HG02571 (cell line): ENCODE measurements at regions not wholly inside any gene's neighbourhood (a gene's known extent, or its start where the extent isn't known, plus 50 kb on each side); places are given as distances from the start of the nearest gene placed in this dataset.

Experiments
- ATAC-seq: cut with Tn5 transposase; IDR thresholded peaks from one replicate; pipeline ENCODE4 v1.9.1; 2021; ENCODE audit warnings: mild to moderate bottlenecking, moderate library complexity; ENCODE audit not compliant: unreplicated experiment

GRCh38 chr13:106859533-106859904, 291.6 kb upstream of the ARGLU1 start:
- ATAC-seq, result no peak

- no peak for ATAC-seq
Measured at GRCh38 chr13:106858903-106859532, 291.1 kb upstream of the ARGLU1 start.

GRCh38 chr13:106852436-106852835, 284.5 kb upstream of the ARGLU1 start:
- ATAC-seq, result no peak

GRCh38 chr13:106850973-106851650, 283.2 kb upstream of the ARGLU1 start:
- ATAC-seq, result no peak

DNA sequence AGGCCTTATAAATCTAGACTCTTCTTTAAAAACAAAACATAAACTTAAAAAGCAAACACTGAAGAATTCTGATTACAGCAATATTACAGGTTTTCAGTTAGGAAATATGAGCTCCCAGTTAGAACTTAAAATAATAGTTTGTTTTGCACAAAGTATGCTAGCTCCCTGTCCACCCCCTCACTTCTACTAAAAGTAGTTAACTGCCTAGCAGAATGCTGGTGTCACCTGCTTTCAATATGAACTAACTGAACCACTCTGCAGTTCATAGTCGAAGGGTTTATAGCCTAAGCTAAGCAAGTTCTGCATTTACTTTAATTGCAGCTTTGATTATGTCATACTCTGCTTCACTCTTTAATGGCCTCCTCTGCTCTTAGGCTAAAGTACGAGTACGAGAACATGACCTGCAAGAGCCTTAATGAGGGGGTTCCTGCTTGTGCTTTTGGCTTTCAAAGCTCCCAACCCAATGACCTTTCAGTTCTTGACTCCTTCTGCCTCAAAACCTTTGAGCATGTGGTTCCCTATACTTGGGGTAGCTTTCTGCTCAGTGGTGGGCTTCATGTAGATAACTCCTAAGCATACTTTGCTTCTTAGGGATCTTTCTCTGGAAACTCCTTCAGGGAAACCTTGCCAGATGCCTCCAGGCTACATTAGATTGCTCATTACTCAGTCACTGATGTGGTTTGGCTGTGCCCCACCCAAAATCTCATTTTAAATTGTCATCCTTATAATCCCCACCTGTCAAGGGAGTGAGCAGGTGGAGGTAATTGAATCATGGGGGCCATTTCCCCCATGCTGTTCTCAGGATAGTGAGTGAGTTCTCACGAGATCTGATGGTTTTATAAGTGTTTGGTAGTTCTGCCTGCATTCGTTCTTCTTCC, 278.9 kb upstream of the ARGLU1 start:
- ATAC-seq, result no peak

DNA sequence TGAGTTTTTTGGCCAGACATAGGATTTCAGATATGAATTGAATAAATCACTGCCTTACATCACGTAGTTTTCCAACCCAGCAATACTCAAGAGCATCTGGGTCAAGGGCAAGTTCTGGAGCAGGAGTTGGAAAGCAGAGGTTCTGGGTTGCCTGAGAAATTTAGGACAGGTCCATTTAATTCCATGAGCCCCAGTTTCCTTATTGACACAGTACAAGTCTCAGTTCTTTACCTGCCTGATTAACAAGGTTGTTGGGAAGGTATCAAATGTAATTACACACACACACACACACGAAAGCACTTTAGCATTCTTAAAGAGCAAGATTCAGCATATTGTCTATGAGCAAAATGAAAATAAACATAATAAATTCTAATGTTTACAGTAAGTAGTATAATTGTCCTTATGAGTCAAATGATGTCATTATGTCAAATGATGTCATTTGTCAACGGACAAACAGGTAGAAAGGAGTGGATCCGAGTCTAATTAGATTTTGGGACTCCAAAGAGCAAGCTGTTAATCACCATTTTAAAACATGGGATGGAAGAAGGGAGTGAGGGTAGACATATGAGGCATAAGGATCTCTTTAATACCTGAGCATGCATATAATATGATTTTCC, 268.4 kb upstream of the ARGLU1 start:
- no peak for ATAC-seq

DNA sequence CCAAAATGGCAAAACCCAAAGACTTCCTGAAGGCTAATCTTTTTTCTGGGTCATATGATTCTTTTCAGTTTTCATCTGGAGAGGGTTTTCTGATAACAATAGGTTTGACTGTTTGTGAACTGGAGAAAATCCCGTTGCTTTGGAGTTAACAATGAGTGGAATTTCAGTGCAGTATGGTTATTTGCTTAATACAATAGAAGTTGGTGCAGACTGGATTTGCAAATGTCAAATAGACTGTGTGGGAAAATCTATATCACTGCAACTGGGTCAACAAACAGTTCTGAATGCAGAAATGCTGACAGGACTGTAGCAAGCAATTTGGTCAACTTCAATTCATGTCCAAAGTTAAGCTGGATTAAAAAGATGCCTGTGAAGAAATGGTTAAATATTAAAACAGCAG, 267.5 kb upstream of the ARGLU1 start:
- ATAC-seq, result no peak

- no peak for ATAC-seq
Measured at GRCh38 chr13:106821979-106822378, 254.0 kb upstream of the ARGLU1 start.

DNA sequence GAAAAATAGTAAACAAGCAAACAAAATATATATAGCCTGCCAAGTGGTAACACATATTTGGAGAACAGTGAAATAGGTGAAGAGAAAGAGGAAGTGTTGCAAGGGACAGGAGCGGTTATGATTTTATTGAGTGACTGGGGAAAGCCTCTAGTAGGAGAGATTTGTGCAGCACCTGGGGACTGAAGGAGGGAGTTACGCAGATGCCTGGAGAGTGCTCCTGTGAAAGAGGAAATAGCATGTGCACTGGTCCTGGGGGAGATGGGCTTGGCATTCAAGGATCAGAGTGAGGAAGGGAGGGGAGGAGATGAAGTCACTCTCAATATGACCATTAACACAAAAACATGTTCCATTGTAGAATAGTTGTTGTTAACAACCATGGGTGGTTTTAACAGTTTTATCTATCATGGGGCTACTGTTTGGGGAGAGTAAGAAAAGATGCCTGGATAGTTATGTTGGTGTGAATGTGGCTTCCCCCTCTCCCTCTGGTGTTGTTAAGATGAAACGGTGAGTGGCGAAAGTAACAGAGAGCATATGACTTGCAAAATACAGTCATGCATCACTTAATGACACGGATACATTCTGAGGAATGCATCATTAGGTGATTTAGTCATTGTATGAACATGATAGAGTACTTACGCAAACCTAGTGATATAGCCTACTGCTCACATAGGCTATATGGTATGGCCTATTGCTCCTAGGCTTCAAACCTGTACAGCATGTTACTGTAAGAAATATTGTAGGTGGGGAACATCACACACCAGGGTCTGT, 251.7 kb upstream of the ARGLU1 start:
- no peak for ATAC-seq

DNA sequence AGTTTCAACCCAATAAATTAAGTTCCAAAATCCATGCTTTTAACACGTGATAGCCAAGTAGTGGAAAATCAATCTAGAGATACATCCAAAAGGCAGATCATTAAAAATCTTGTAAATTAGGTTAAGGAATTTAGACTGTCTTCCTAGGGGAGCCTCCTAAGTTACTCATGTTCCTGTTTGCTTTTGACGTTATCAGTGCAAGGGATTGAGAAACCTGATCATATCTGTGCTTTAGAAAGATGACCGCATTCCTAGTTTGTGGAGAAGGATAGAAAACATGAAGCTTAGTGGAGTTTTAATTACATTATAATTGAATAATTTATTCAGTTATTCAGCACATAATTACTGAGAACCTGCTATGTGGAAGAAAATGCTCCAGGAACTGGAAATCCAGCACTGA, 251.0 kb upstream of the ARGLU1 start:
- ATAC-seq, result no peak

DNA sequence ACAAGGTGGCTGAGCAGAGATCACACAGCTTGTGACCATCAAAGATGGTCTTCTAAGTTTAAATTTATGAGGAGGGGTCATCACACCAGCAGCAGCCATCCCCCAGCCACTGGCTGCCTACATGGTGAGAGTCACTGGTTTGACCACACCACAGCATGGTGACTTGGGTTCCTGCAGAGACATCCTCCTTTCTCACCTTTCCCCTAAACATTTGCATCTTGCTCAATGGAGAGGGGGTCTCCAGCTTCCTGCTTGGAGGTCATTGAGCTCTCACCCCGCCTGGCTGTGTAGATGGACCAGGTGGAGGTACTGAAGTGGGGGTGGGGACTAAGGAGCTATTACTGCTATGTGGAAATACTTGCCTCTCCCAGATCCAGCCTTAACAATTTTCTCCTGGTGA, 247.6 kb upstream of the ARGLU1 start:
- no peak for ATAC-seq

DNA sequence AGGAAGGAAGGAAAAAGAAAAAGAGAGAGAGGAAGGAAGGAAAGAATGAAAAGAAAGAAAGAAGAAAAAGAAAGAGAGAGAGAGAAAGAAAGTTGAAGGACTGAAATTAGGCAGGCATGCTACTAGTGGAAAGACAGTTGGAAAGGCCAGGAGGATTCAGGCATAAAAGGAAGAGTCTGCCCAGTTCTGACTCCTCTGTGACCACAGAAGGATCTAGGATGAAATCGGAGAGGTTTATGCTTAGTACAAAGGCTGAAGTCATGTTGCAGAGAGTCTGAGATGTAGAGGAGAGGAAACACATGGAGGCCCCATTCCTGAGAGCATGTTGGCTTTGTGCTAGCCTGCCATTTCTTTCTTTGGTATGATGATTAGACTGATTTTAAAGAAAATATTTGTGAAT, 246.5 kb upstream of the ARGLU1 start:
- ATAC-seq, result no peak

DNA sequence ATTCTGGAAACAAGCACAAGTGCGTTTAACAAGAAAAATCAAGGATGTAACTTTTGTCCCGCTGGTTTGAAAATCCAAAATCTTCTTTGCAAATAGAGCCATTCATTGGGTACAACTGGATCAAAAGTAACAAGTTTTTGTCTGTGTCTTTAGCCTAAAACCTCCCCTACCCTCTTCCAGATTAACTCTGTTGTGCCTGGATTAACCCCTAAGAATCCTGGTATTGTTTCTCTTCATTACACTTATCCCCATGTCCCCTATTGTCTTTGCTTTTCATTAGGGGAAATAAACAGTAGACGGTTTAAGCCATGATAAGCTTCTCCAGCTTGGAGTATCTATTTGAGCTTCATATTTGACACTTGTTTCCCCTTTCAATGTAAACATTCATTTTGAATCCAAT, 242.1 kb upstream of the ARGLU1 start:
- ATAC-seq, result no peak

DNA sequence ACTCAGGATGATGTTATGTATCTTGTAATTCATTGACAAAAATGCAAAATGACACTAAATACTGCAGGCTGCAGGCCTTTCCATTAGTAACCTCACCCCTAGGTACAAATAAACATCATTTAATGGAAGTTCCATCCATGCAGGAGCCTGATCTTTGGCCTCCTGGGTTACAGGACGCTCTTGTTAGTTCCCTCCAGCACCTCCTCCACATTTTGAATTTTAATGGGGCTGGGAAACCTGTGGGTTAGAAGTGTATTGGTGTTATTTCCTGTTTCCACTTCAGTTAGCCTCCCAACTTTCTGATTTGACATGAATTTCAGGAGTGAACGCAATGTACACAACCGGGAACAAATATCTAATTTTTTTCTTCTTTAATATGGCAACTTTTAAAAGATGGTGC, 237.1 kb upstream of the ARGLU1 start:
- ATAC-seq, result no peak

GRCh38 chr13:106802917-106803316, 235.0 kb upstream of the ARGLU1 start:
- ATAC-seq, result no peak

- ATAC-seq, result no peak
Measured at GRCh38 chr13:106799781-106800335, 231.9 kb upstream of the ARGLU1 start.

- ATAC-seq, result no peak
Measured at GRCh38 chr13:106797081-106797640, 229.2 kb upstream of the ARGLU1 start.

- no peak for ATAC-seq
Measured at GRCh38 chr13:106796280-106797047, 228.5 kb upstream of the ARGLU1 start.

DNA sequence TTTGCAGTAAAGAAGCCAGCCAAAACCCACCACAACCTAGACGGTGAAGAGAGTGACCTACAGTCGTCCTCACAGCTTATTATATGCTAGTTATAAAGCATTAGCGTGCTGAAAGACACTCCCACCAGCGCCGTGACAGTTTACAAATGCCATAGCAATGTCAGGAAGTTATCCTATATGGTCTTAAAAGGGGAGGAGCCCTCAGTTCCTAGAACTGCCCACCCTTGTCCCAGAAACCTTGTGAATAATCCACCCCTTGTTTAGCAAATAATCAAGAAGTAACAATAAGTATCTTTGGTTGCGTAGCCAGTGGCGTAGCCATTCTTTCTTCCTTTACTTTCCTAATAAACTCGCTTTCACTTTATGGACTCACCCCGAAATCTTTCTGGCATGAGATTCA, 227.9 kb upstream of the ARGLU1 start:
- no peak for ATAC-seq
